Endodermal cell (in vitro differentiated cells): ENCODE measurements at regions not wholly inside any gene's neighbourhood (a gene's known extent, or its start where the extent isn't known, plus 50 kb on each side); places are given as distances from the start of the nearest gene placed in this dataset.

Experiments used
- DNase-seq: peaks from one replicate; pipeline ENCODE4 v3.0.0-alpha.2; 2017
- H3K27ac ChIP-seq: 2 replicates; pipeline ENCODE4 v1.5.1; 2013; ENCODE audit warnings: mild to moderate bottlenecking, low read depth, low read length, moderate library complexity
- H3K27me3 ChIP-seq: 2 replicates; pipeline ENCODE4 v1.6.1; 2013; ENCODE audit warnings: mild to moderate bottlenecking, low read length, moderate library complexity; ENCODE audit not compliant: insufficient read depth, control insufficient read depth, poor library complexity, severe bottlenecking
- H3K36me3 ChIP-seq: 2 replicates; pipeline ENCODE4 v1.7.0; 2013; ENCODE audit warnings: mild to moderate bottlenecking, low read length, moderate library complexity; ENCODE audit not compliant: control insufficient read depth, insufficient read depth
- H3K4me1 ChIP-seq: one replicate; pipeline ENCODE4 v1.7.0; 2013; ENCODE audit warnings: low read length; ENCODE audit not compliant: control insufficient read depth, insufficient read depth
- H3K4me3 ChIP-seq: 2 replicates; pipeline ENCODE4 v1.5.1; 2013; ENCODE audit warnings: mild to moderate bottlenecking, low read length, moderate library complexity
- H3K9ac ChIP-seq: 2 replicates; pipeline ENCODE4 v1.6.1; 2013; ENCODE audit warnings: mild to moderate bottlenecking, low read length, moderate library complexity; ENCODE audit not compliant: poor library complexity, severe bottlenecking; ENCODE audit errors: extremely low read depth
- H3K9me3 ChIP-seq: 2 replicates; pipeline ENCODE4 v1.6.1; 2013; ENCODE audit warnings: mild to moderate bottlenecking, low read length, moderate library complexity; ENCODE audit not compliant: control insufficient read depth
- H3K27ac Mint-ChIP-seq: 2 replicates; pipeline ENCODE4 v1.8.0; 2020; ENCODE audit warnings: mixed read lengths
- H3K27me3 Mint-ChIP-seq: 2 replicates; pipeline ENCODE4 v1.8.0; 2021; ENCODE audit warnings: mild to moderate bottlenecking, mixed read lengths; ENCODE audit not compliant: insufficient read depth
- H3K36me3 Mint-ChIP-seq: 2 replicates; pipeline ENCODE4 v1.8.0; 2020; ENCODE audit warnings: low read depth, mixed read lengths
- H3K4me1 Mint-ChIP-seq: 2 replicates; pipeline ENCODE4 v1.8.0; 2020; ENCODE audit warnings: mixed read lengths
- H3K4me3 Mint-ChIP-seq: 2 replicates; pipeline ENCODE4 v1.8.0; 2020; ENCODE audit warnings: mild to moderate bottlenecking, moderate library complexity, mixed read lengths
- H3K9me3 Mint-ChIP-seq: 2 replicates; pipeline ENCODE4 v1.8.0; 2020; ENCODE audit warnings: mild to moderate bottlenecking, mixed read lengths
- WGBS, 2 experiments: methylation state at CpG; one replicate each; pipeline versions ENCODE4 v1.1.5 to v1.1.7; 2013; ENCODE audit warnings: missing lambda C conversion rate in 2 of 2, mixed read lengths in 1 of 2; ENCODE audit not compliant: insufficient coverage in 1 of 2, insufficient read length in 1 of 2; 5-methylcytosine and 5-hydroxymethylcytosine counted together
- TF ChIP-seq, protein P1 (sequence below): fragments of 200-600 bp; sonication (generic); conservative IDR thresholded peaks from 2 replicates; pipeline ENCODE4 v1.5.0; 2021; ENCODE audit warnings: antibody characterized with exemption, mild to moderate bottlenecking

DNA sequence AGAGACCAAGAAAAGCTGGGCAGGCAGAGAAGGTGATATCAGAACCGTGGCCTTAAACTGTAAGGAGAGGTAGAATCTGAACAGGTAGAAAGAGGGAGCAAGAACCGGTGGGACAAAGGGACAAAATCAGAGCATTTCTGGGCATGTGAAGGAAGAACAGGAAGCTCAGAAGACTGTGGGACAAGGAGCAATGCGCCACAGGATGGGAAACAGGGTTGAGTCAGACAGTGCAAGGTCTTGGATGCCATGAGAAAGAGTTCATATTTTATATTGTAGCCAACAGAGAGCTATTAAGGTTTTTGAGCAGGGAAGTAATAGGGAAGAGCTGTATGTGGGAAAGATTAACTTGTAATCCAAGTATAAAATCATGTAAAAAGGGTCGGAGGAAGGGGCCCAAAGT is 106.4 kb upstream of the UGP2 start:
- H3K4me1 ChIP-seq, result no peaks in the 10 kb centered on the region
- TF ChIP-seq, protein P1, sequence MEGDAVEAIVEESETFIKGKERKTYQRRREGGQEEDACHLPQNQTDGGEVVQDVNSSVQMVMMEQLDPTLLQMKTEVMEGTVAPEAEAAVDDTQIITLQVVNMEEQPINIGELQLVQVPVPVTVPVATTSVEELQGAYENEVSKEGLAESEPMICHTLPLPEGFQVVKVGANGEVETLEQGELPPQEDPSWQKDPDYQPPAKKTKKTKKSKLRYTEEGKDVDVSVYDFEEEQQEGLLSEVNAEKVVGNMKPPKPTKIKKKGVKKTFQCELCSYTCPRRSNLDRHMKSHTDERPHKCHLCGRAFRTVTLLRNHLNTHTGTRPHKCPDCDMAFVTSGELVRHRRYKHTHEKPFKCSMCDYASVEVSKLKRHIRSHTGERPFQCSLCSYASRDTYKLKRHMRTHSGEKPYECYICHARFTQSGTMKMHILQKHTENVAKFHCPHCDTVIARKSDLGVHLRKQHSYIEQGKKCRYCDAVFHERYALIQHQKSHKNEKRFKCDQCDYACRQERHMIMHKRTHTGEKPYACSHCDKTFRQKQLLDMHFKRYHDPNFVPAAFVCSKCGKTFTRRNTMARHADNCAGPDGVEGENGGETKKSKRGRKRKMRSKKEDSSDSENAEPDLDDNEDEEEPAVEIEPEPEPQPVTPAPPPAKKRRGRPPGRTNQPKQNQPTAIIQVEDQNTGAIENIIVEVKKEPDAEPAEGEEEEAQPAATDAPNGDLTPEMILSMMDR, result no peak
- no peaks in the 10 kb centered on the region for H3K27me3 ChIP-seq
- H3K9ac ChIP-seq, result no peak overlapping the region
- no peak overlapping the region for H3K27ac ChIP-seq
- no peak for DNase-seq
- no peak overlapping the region for H3K4me3 ChIP-seq
- Mint-ChIP-seq H3K4me1 (no peaks in the 10 kb centered on the region), H3K27me3 (no peaks in the 10 kb centered on the region), H3K9me3 (no peaks in the 10 kb centered on the region), H3K4me3 (no peak overlapping the region), H3K36me3 (no peaks in the 10 kb centered on the region), H3K27ac (no peak overlapping the region)
- no peaks in the 10 kb centered on the region for H3K36me3 ChIP-seq
- H3K9me3 ChIP-seq, result no peaks in the 10 kb centered on the region
- WGBS, 2 experiments, result 90 to 94% methylated on average over 4 of the region's 4 CpGs

DNA sequence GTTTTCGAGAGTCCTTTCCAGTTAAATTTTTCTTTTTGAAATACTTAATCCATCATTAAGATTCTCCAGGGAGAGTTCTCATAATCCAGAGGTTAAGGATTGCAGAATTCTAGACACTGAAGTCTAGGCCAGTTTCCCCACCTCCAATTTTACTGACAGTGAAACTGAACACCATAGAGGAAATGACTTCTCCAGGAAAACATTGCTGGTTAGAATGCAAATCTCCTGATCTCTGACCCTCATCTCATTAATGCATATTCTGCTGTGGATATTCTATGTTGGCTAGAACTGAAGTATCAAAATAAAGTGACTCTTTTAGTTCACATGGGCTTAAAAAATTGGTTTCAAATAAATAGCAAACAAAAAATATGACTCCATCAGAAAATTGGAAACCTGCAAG is 105.8 kb upstream of the UGP2 start:
- no peak overlapping the region for H3K4me3 Mint-ChIP-seq
- H3K9me3 ChIP-seq, result no peaks in the 10 kb centered on the region
- no peaks in the 10 kb centered on the region for H3K4me1 Mint-ChIP-seq
- no peaks in the 10 kb centered on the region for H3K27me3 ChIP-seq
- no peak overlapping the region for H3K4me3 ChIP-seq
- DNase-seq, result no peak
- H3K9me3 Mint-ChIP-seq, result no peaks in the 10 kb centered on the region
- H3K36me3 ChIP-seq, result no peaks in the 10 kb centered on the region
- TF ChIP-seq, protein P1, result no peak
- no peaks in the 10 kb centered on the region for H3K27me3 Mint-ChIP-seq
- H3K27ac ChIP-seq, result no peak overlapping the region
- no peak overlapping the region for H3K9ac ChIP-seq
- no peaks in the 10 kb centered on the region for H3K4me1 ChIP-seq
- WGBS, 2 experiments, result 78 to 91% methylated on average over 1 of the region's 1 CpG
- no peaks in the 10 kb centered on the region for H3K36me3 Mint-ChIP-seq
- H3K27ac Mint-ChIP-seq, result no peak overlapping the region

DNA sequence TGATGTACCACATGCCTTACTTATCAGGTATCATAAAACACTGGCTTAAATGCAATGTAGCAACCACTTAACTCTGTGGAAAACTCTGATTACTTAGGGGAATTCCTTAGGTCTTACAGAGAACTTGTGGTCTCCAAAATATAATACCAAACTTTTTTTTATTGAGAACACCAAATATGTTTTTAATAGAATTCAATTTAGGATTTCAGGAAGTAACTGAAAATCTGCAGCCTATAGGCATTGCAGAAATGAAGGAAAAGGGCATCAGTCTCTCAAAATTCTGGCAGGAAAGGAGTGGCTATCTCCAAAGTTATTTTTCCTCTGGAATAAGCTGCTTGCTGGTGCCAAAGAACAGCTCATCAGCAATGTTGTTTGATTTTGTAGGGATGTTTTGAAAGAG is 105.3 kb upstream of the UGP2 start:
- Histone ChIP-seq H3K9me3 (no peaks in the 10 kb centered on the region), H3K36me3 (no peaks in the 10 kb centered on the region), H3K9ac (no peak overlapping the region), H3K27me3 (no peaks in the 10 kb centered on the region), H3K27ac (no peak overlapping the region), H3K4me1 (no peaks in the 10 kb centered on the region), H3K4me3 (no peak overlapping the region)
- Mint-ChIP-seq H3K9me3 (no peaks in the 10 kb centered on the region), H3K36me3 (no peaks in the 10 kb centered on the region), H3K4me1 (no peaks in the 10 kb centered on the region), H3K4me3 (no peak overlapping the region), H3K27ac (no peak overlapping the region), H3K27me3 (no peaks in the 10 kb centered on the region)
- TF ChIP-seq, protein P1, result no peak
- no peak for DNase-seq
